RWPE1 (cell line): ENCODE measurements at regions not wholly inside any gene's neighbourhood (a gene's known extent, or its start where the extent isn't known, plus 50 kb on each side); places are given as distances from the start of the nearest gene placed in this dataset.

ENCODE experiments used
- CTCF ChIA-PET: fragments of 350-600 bp; sonication (Branson Sonifier 250); formaldehyde crosslinking; extraction: SDS; loops from one replicate; lab custom pipeline; 2021; lab: Yijun Ruan, JAX
- POLR2A ChIA-PET: fragments of 400-600 bp; formaldehyde crosslinking; extraction: SDS; loops from one replicate; lab custom pipeline; 2020; ENCODE audit warnings: antibody characterized with exemption; ENCODE audit not compliant: low non-redundant PET; lab: Yijun Ruan, JAX
- DNase-seq: peaks from one replicate; pipeline ENCODE4 v3.0.0; 2012; ENCODE audit warnings: low spot score
- H3K27ac ChIP-seq: fragments of 450-650 bp; 2 replicates; pipeline ENCODE4 v1.5.1; 2017
- TF ChIP-seq, protein P1 (sequence below): fragments of 450-650 bp; conservative IDR thresholded peaks from 2 replicates; pipeline ENCODE4 v1.5.1; 2017; ENCODE audit warnings: low read depth, mild to moderate bottlenecking

DNA sequence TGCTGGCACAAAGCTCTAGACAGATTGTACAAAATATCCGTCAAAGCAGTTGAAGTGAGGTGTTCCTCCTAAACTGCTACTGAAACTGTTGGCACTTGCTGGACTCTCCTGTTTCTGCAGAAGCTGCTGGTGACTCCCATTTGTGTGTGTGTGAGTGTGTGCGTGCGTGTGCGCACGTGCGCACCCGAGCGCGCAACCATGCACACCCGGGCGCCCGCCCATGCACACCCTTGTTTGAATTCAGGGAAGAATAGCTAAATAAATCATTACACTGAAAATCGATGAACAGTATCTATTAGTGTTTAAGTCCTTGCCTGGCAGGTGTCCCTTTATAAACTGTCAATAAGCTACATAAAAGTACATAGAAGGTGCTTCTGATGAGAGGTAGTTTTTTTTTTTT lies 156.4 kb upstream of the B3GALT2 start:
- POLR2A ChIA-PET = no interaction called here
- TF ChIP-seq, protein P1, sequence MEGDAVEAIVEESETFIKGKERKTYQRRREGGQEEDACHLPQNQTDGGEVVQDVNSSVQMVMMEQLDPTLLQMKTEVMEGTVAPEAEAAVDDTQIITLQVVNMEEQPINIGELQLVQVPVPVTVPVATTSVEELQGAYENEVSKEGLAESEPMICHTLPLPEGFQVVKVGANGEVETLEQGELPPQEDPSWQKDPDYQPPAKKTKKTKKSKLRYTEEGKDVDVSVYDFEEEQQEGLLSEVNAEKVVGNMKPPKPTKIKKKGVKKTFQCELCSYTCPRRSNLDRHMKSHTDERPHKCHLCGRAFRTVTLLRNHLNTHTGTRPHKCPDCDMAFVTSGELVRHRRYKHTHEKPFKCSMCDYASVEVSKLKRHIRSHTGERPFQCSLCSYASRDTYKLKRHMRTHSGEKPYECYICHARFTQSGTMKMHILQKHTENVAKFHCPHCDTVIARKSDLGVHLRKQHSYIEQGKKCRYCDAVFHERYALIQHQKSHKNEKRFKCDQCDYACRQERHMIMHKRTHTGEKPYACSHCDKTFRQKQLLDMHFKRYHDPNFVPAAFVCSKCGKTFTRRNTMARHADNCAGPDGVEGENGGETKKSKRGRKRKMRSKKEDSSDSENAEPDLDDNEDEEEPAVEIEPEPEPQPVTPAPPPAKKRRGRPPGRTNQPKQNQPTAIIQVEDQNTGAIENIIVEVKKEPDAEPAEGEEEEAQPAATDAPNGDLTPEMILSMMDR = no peak
- no peak for DNase-seq
- CTCF ChIA-PET = interaction anchor here (0.5 to 0.7 kb wide), 2 partner anchors 1660 to 1796 kb away, joined by 3 to 4 read pairs; no protein-coding TSS in a partner anchor
- no peak overlapping the region for H3K27ac ChIP-seq

DNA sequence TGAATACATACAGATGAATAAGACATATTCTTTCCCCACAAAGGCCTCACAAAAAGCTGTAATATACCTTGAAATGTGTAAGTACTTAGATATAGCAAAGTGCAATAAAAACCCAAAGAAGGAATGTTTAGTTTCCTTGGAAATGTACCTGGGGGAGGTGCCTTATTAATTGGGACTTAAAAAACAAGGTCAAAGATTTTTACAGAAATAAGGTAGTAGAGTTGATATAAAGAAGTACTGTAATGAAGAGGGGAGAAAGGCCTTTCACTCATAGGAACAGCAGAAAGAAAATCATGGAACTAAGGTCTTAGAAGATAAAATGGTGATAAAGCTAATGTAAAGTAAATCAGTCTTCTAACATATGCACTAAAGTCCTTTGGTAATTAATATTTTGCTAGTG lies 153.9 kb upstream of the B3GALT2 start:
- TF ChIP-seq, protein P1 = no peak
- POLR2A ChIA-PET = no interaction called here
- CTCF ChIA-PET = no interaction called here
- DNase-seq = no peak
- no peak overlapping the region for H3K27ac ChIP-seq

DNA sequence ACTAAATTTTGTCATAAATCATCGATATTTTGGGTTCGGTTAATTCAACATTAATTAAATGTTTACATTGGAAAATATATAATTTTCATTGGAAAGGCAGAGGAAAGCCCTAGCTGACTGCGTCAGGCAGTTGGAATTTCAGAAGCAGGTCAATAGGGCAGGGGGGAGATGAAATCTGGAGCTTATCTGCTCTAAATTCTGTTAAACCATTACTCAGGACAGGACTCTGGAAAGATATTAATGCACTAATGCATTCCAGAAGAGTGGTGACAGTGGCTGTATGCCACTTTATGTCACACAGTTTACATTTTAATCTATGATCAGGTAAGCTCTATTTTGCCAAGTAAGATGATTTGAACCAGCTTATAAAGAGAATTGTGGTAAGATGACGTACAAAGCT lies 153.0 kb upstream of the B3GALT2 start:
- CTCF ChIA-PET = interaction anchor here (0.6 to 0.9 kb wide), 3 partner anchors 9 to 216 kb away, joined by 3 to 5 read pairs (median 5); no protein-coding TSS in a partner anchor
- no peak for DNase-seq
- POLR2A ChIA-PET = no interaction called here
- TF ChIP-seq, protein P1 = no peak
- no peak overlapping the region for H3K27ac ChIP-seq

DNA sequence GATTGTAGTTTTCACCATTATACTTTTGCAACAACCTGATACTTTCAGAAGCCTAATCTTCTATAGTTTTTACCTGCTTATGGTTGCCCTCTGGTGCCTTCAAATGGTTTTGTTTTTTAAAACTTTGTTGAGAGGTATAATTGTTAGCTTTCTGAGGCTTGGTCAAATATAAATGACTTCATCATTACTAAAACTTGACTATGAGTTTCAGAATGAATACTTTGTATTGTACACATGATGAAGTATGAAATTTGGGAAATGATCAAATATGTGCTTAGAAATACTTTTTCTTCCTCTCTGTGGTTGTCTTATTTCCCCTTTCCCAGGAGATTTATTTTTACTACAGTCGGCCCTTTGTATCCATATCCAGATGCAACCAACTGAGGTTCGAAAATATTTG lies 151.8 kb upstream of the B3GALT2 start:
- TF ChIP-seq, protein P1 = no peak
- no peak overlapping the region for H3K27ac ChIP-seq
- ChIA-PET CTCF (interaction anchor here (0.7 kb wide), 1 partner anchor 81 kb away, joined by 3 read pairs; no protein-coding TSS in a partner anchor), POLR2A (no interaction called here)
- peak; percentile 31 for DNase-seq

DNA sequence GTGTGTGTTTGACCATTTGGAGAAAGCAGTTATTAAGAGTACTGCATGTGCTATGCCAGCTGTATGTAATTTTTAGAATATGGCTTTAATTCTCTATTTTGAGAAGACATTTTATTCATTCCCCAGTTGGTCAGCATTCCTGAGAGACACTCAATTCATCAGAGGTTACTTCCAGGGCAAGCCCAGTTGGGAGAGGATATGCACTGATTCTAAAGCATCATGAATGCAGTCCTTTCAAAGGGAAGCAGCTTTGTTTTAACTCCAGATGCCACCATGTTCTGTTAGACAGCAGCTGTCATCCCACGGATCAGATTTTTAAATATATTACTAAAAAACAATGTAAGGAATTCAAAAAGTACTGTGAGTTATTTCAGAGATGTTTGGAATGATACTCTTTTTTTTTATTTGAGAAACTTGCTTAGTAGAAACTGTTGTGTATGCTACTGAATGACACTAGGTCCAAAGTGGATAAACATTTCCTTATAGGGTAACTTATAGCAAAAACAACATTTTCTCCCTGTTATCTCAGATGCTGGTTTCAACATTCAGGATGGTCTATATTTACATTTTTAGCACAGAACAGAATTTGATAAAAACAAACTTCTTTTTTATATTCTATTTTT lies 149.5 kb upstream of the B3GALT2 start:
- TF ChIP-seq, protein P1 = no peak
- H3K27ac ChIP-seq = no peak overlapping the region
- ChIA-PET POLR2A (no interaction called here), CTCF (interaction anchor here (0.9 kb wide), 1 partner anchor 59 kb away, joined by 3 read pairs; no protein-coding TSS in a partner anchor)
- DNase-seq = no peak

DNA sequence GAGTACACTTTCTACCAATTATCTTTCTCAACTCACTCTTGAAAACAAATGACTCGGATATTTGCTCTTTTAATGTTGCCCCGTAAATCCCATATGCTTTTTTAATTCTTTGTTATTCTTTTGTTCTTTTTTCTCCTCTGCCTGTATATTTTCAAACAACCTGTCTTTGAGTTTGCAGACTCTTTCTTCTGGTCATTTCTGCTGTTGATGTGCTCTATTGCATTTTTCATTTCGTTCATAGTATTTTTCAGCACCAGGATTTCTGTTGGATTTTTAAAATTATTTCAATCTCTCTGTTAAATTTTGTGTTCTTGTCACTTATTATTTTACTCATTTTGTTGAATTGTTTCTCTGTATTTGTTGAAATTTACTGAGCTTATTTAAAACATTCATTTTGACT lies 146.8 kb upstream of the B3GALT2 start:
- H3K27ac ChIP-seq = no peak overlapping the region
- CTCF ChIA-PET = no interaction called here
- POLR2A ChIA-PET = no interaction called here
- TF ChIP-seq, protein P1 = no peak
- DNase-seq = no peak
